Effector memory CD4-positive, alpha-beta T cell (primary cell): ENCODE measurements at regions not wholly inside any gene's neighbourhood (a gene's known extent, or its start where the extent isn't known, plus 50 kb on each side); places are given as distances from the start of the nearest gene placed in this dataset.

Source experiments
- DNase-seq, 3 donors: peaks; one replicate each; pipeline ENCODE4 v3.0.0-alpha.2; 2020
- H3K27ac ChIP-seq: 2 replicates; pipeline ENCODE4 v1.7.0; 2013; ENCODE audit warnings: mild to moderate bottlenecking, low read length, moderate library complexity; ENCODE audit not compliant: insufficient read depth, poor library complexity, severe bottlenecking
- H3K27me3 ChIP-seq: replicated peaks from 2 replicates; pipeline ENCODE4 v1.7.0; 2013; ENCODE audit warnings: mild to moderate bottlenecking, low read length; ENCODE audit not compliant: insufficient read depth, control insufficient read depth, poor library complexity, severe bottlenecking
- H3K36me3 ChIP-seq: 2 replicates; pipeline ENCODE4 v1.7.0; 2013; ENCODE audit warnings: mild to moderate bottlenecking, low read length, moderate library complexity; ENCODE audit not compliant: control insufficient read depth, insufficient read depth
- H3K4me1 ChIP-seq: 2 replicates; pipeline ENCODE4 v1.7.0; 2013; ENCODE audit warnings: low read length, mild to moderate bottlenecking; ENCODE audit not compliant: control insufficient read depth, insufficient read depth, poor library complexity, severe bottlenecking
- H3K4me3 ChIP-seq: 2 replicates; pipeline ENCODE4 v1.7.0; 2013; ENCODE audit warnings: low read length, low read depth, mild to moderate bottlenecking; ENCODE audit not compliant: insufficient read depth, poor library complexity, severe bottlenecking
- H3K9me3 ChIP-seq: 2 replicates; pipeline ENCODE4 v1.7.0; 2013; ENCODE audit warnings: mild to moderate bottlenecking, low read length, moderate library complexity; ENCODE audit not compliant: control insufficient read depth

- H3K27ac ChIP-seq = no peak overlapping the region
- H3K36me3 ChIP-seq = no peaks in the 10 kb centered on the region
- no peaks in the 10 kb centered on the region for H3K4me1 ChIP-seq
- DNase-seq = no peak
- no peaks in the 10 kb centered on the region for H3K27me3 ChIP-seq
- H3K4me3 ChIP-seq = no peak overlapping the region
- H3K9me3 ChIP-seq = no peaks in the 10 kb centered on the region
Observed at GRCh38 chr2:3062476-3063260, 314.9 kb downstream of the EIPR1 start.

- Histone ChIP-seq H3K27ac (no peak overlapping the region), H3K9me3 (no peaks in the 10 kb centered on the region), H3K27me3 (no peaks in the 10 kb centered on the region), H3K36me3 (no peaks in the 10 kb centered on the region), H3K4me1 (no peaks in the 10 kb centered on the region), H3K4me3 (no peak overlapping the region)
- DNase-seq = no peak
Observed at GRCh38 chr2:3060049-3060448, 317.6 kb downstream of the EIPR1 start.

- Histone ChIP-seq H3K4me1 (no peaks in the 10 kb centered on the region), H3K27me3 (no peaks in the 10 kb centered on the region), H3K36me3 (no peaks in the 10 kb centered on the region), H3K27ac (no peak overlapping the region), H3K9me3 (no peaks in the 10 kb centered on the region), H3K4me3 (no peak overlapping the region)
- no peak for DNase-seq
Observed at GRCh38 chr2:3059141-3059925, 318.3 kb downstream of the EIPR1 start.

- Histone ChIP-seq H3K4me1 (no peaks in the 10 kb centered on the region), H3K9me3 (no peaks in the 10 kb centered on the region), H3K36me3 (no peaks in the 10 kb centered on the region), H3K4me3 (no peak overlapping the region), H3K27ac (no peak overlapping the region), H3K27me3 (no peaks in the 10 kb centered on the region)
- DNase-seq = no peak
Observed at GRCh38 chr2:3054066-3054465, 323.6 kb downstream of the EIPR1 start.

GRCh38 chr2:3051266-3051665, 326.4 kb downstream of the EIPR1 start:
- H3K9me3 ChIP-seq = no peaks in the 10 kb centered on the region
- no peaks in the 10 kb centered on the region for H3K36me3 ChIP-seq
- H3K27me3 ChIP-seq = no peaks in the 10 kb centered on the region
- no peaks in the 10 kb centered on the region for H3K4me1 ChIP-seq
- no peak for DNase-seq
- H3K4me3 ChIP-seq = no peak overlapping the region
- no peak overlapping the region for H3K27ac ChIP-seq

- Histone ChIP-seq H3K4me1 (no peaks in the 10 kb centered on the region), H3K9me3 (no peaks in the 10 kb centered on the region), H3K27me3 (no peaks in the 10 kb centered on the region), H3K27ac (no peak overlapping the region), H3K4me3 (no peak overlapping the region), H3K36me3 (no peaks in the 10 kb centered on the region)
- DNase-seq = no peak
Observed at GRCh38 chr2:3046170-3046865, 331.3 kb downstream of the EIPR1 start.

GRCh38 chr2:3045318-3045921, 332.2 kb downstream of the EIPR1 start:
- Histone ChIP-seq H3K27ac (no peak overlapping the region), H3K4me3 (no peak overlapping the region), H3K27me3 (no peaks in the 10 kb centered on the region), H3K4me1 (no peaks in the 10 kb centered on the region), H3K36me3 (no peaks in the 10 kb centered on the region), H3K9me3 (no peaks in the 10 kb centered on the region)
- DNase-seq = no peak

- no peaks in the 10 kb centered on the region for H3K36me3 ChIP-seq
- H3K4me3 ChIP-seq = no peak overlapping the region
- H3K27ac ChIP-seq = no peak overlapping the region
- H3K27me3 ChIP-seq = no peaks in the 10 kb centered on the region
- DNase-seq = no peak
- H3K4me1 ChIP-seq = no peaks in the 10 kb centered on the region
- H3K9me3 ChIP-seq = no peaks in the 10 kb centered on the region
Observed at GRCh38 chr2:3044587-3045317, 332.9 kb downstream of the EIPR1 start.

GRCh38 chr2:3043726-3044125, 333.9 kb downstream of the EIPR1 start:
- H3K4me3 ChIP-seq = no peak overlapping the region
- no peak overlapping the region for H3K27ac ChIP-seq
- H3K4me1 ChIP-seq = no peaks in the 10 kb centered on the region
- H3K27me3 ChIP-seq = no peaks in the 10 kb centered on the region
- H3K9me3 ChIP-seq = no peaks in the 10 kb centered on the region
- no peaks in the 10 kb centered on the region for H3K36me3 ChIP-seq
- DNase-seq = no peak
